MV-4-11 (cell line): ENCODE measurements at regions not wholly inside any gene's neighbourhood (a gene's known extent, or its start where the extent isn't known, plus 50 kb on each side); places are given as distances from the start of the nearest gene placed in this dataset.
"Not testable (repeated sequence)": the region's sequence is repeated elsewhere in the genome, so short reads cannot be mapped to it uniquely, and the experiment has no call there.

Experiments used
- DNase-seq: peaks from one replicate; lab custom pipeline; 2025; lab: John Stamatoyannopoulos, UW

DNA sequence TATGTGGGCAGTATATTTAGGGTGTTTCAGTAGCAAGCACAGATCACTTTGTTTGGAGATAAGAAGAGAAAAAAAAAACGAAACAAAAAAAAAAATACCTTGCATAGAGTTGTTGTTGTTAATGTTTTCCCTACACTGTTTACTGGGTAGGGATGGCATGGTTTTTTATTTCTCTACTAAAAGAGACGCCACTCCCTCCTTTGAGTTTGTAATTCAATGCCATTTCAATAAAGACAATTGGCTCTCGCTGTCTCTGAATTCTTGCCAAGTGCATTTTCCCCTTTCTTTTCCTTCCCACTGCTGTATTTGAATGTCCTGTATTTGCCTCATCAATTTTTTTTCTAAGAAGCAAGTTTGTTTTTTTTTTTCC, 213.9 kb upstream of the UBASH3B start:
- no peak for DNase-seq

DNA sequence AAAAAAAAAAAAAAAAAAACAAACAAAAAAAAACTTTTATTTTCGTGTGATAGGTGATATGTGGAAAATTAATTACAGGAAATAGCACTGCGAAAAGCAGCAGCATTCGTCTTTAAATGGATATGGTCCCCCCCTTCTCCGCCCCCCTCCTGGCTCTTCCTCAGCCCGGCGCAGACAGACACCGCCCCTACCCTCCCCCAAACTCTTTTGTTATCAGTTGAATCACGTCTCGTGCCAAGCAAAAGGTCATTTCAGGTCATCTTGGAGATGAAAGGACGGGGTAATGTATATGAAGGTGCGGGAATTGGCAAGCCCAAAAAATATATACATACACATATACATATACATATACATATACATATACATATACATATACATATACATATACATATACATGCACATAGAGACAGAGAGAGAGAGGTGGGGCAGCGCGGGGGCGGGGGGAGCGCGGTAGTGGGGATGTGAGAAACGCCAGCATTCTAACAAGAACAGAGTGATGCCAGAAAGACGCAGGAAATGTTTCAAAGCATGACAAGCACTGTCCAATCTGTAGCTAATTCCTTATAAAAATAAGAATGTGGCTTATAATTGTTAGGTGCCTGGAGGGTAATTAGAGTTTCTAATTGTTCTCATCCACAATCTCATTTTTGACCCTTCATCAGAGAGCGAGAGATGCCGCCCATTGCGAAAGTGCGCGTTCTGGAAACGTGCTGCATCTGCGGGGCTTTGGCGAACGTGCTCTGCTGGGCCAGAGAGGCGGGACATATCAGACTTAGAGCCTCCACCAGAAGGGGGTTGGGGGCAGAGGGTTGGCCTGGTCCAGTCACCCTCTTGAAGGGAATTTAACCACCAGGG, 214.5 kb upstream of the UBASH3B start:
- no peak for DNase-seq

DNA sequence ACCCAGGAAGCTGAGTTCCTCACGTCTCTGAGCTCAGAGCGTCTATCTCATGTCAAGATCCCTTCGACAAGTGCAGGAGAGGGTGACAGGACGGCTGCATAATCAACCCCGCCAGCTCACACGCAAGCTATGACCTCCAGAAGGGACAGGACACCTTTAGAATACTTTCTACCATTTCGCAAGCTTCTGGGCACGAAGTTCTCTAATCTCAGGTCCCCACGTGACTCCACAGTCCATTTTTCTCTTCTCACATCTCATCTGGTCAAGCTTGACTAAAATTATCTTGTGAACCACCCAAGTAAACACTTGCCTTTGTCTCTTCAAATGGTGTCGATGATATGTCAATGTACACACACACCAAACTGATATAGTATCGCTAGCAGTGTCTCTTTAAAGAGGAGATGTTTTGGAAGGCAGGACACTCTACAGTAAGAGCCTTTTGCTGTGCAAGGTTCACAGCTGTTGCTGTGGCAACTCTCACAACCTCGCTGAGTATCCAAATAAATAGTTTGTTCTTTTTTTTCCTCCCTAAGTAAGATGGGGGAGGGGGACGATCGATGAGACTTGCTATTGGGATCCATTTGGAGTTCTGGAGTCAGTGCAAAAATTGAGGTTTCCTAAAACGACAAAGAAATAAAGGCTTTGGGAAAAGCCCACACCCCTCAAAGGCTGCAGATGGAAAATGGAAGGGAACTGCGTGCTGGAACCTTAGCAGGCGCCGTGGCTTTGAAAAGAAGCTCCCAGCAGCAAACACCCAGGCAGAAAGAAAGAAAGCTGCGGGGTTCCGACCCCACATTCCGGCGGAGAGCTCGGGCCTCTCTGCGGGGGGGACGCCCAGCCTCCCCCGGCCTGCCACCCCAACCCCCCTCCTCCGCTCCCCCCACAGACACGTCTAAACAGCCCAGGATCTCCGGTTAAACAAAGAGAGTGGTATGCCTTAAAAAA, 215.4 kb upstream of the UBASH3B start:
- no peak for DNase-seq

GRCh38 chr11:122436188-122436555, 219.3 kb upstream of the UBASH3B start:
- DNase-seq = no peak

- no peak for DNase-seq
Observed at GRCh38 chr11:122435540-122436187, 219.9 kb upstream of the UBASH3B start.

DNA sequence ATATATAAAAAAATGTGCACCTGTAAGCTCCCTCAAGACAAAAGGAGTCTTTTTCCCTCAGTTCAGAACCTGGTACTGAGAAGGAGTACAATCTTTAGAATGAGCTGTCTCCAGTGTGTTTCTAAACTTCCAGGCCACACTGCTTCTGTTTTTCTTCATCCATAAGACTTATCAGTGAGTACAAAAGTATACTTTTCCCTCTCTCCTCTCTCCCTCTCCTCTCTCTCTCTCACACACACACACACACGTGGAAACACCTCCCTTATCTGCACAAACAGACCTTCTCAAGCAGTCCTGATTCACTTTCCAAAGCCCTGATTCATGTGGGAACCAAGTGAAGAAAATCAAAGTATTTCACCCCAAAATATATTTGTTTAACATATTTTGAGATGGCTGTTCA, 220.7 kb upstream of the UBASH3B start:
- no peak for DNase-seq

- DNase-seq = no peak
Observed at GRCh38 chr11:122430490-122430889, 225.0 kb upstream of the UBASH3B start.

- no peak for DNase-seq
Observed at GRCh38 chr11:122426073-122426472, 229.4 kb upstream of the UBASH3B start.

GRCh38 chr11:122424636-122425035, 230.9 kb upstream of the UBASH3B start:
- DNase-seq = no peak

GRCh38 chr11:122423886-122424285, 231.6 kb upstream of the UBASH3B start:
- DNase-seq = no peak

GRCh38 chr11:122423273-122423672, 232.2 kb upstream of the UBASH3B start:
- DNase-seq = no peak

- DNase-seq = no peak
Observed at GRCh38 chr11:122422682-122423081, 232.8 kb upstream of the UBASH3B start.

DNA sequence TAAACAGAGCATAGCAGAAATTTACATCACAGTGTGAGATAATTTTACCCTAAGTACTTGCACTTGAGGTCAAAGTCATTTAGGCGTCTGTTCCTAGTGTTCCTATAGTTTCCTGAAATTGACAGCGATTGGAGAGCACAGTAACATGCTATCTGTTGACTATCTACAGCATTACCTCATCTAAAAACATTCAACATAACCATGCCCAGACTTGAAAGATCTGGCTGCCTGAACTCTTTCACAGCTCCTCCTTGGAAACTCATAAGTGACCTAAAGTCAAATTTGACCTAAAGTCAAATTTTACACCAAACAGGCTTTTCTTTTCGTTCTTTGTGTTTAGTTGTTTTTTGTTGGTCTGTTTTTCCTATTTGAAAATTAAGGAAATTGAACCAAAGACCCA, 233.8 kb upstream of the UBASH3B start:
- DNase-seq = no peak

DNA sequence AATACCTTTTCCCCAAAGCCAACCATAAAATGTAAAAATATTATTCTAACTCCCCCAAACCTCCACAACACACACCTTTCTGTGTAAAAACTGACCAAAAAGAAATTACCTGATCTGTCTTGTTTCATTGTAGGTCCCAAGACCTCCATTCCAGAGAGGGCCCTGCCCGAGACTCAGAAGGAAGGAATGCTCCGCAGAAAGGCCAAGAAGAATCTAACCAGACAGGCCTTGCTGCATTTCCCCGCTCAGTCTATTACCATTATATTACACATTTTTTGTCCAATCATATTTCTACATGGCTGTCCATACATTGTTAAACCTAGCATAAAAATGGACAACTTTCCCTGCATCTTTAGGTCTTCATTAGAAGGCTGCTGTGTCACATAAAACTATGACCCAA, 237.5 kb upstream of the UBASH3B start:
- DNase-seq = no peak

DNA sequence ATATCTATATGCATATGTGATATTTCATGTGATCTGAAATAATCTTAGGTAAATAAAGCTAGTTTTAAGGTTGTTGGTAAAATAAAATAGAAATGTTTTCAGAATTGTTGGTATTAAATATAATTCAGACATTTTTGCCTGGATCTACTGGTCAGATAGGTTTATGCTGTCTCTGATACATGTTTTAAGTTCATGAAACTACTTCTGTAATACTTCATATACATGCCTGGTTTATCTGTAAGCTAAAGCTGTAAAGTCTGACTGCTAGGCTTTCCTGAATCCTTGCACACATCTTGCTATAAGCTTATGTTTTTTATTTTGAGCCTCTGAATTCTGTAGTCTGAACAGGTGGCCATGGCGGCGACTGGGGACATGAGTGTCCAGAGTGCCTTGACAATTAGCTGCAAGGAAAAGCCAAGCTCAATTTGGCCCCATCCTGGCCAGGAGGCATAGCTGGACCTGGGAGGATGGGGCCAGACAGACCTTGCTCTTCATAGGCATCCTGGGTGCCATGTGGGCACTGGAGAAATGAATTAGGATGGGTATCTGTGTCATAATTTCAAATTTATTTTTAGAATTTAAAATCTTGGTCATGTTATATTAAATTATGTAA, 241.0 kb upstream of the UBASH3B start:
- DNase-seq = no peak

- no peak for DNase-seq
Observed at GRCh38 chr11:122413677-122414076, 241.8 kb upstream of the UBASH3B start.

- no peak for DNase-seq
Observed at GRCh38 chr11:122412581-122412980, 242.9 kb upstream of the UBASH3B start.

DNA sequence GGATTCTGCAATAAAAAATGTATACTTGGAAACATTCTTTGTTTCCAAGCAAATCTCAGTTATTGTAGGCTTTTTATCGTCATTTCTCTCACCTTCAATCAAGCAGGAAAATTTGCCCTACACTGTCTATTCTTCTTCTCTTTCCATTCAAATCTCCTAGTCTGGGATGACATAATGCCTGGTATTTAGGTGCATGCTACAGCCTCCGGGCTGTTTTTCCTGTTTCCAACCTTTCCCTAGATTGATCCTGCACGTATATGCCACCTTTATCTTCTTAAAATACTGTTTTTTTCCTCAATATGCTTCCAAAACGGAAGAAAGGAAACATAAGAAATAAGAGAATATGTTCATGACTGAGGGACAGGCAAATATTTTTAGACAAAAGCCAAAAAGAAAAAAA, 249.1 kb upstream of the UBASH3B start:
- no peak for DNase-seq

GRCh38 chr11:122405547-122406341, 249.8 kb upstream of the UBASH3B start:
- peak; percentile 1 for DNase-seq

GRCh38 chr11:122404571-122404970, 251.0 kb upstream of the UBASH3B start:
- no peak for DNase-seq

- DNase-seq = not testable (repeated sequence)
Observed at GRCh38 chr11:122401581-122401980, 253.9 kb upstream of the UBASH3B start.
